Right lobe of liver (tissue), 6 donors: ENCODE measurements at regions not wholly inside any gene's neighbourhood (a gene's known extent, or its start where the extent isn't known, plus 50 kb on each side); places are given as distances from the start of the nearest gene placed in this dataset.

Source experiments
- ATAC-seq, 4 donors: fragments of 200-7000 bp; cut with Tn5 transposase; one replicate each; pipeline ENCODE4 v1.9.1; 2020; ENCODE audit warnings: mild to moderate bottlenecking in 4 of 4, moderate library complexity in 4 of 4
- DNase-seq, 3 donors: peaks; one replicate each; pipeline ENCODE4 v3.0.0-alpha.2; 2020
- H3K27ac ChIP-seq, 3 donors: fragments of 200-600 bp; one replicate each; pipeline ENCODE4 v1.8.0; 2022
- H3K27me3 ChIP-seq, 2 donors: fragments of 200-600 bp; one replicate each; pipeline ENCODE4 v1.8.0; 2022
- H3K36me3 ChIP-seq, 4 donors: fragments of 200-600 bp; sonication (generic) in 1 of 4; one replicate each; pipeline versions ENCODE4 v1.5.1 to v1.8.0; 2017 to 2022; ENCODE audit warnings: control low read depth in 1 of 4
- H3K4me1 ChIP-seq, 4 donors: fragments of 200-600 bp; sonication (generic) in 1 of 4; one replicate each; pipeline versions ENCODE4 v1.5.1 to v1.8.0; 2017 to 2022; ENCODE audit warnings: control low read depth in 1 of 4
- H3K4me3 ChIP-seq, 3 donors: fragments of 200-600 bp; one replicate each; pipeline ENCODE4 v1.8.0; 2022
- H3K9me3 ChIP-seq, 4 donors: fragments of 200-600 bp; sonication (generic) in 1 of 4; one replicate each; pipeline versions ENCODE4 v1.5.1 to v1.8.0; 2017 to 2022; ENCODE audit warnings: control low read depth in 1 of 4
- POLR2A ChIP-seq: fragments of 450-650 bp; IDR thresholded peaks from one replicate; pipeline ENCODE4 v1.6.1; 2017; ENCODE audit warnings: antibody characterized with exemption, mild to moderate bottlenecking
- WGBS: methylation state at CpG from one replicate; pipeline ENCODE4 v1.1.6; 2018; ENCODE audit warnings: low coverage, low lambda C conversion rate; ENCODE audit not compliant: insufficient coverage; ENCODE audit errors: missing lambda C conversion rate; 5-methylcytosine and 5-hydroxymethylcytosine counted together
- intact Hi-C, 2 donors: fragments of 100-400 bp; cut with DNase I; formaldehyde crosslinking; loops; one replicate each; pipeline versions ENCODE4 v1.11.2 to v1.14.1; 2022
- TF ChIP-seq, protein P1 (sequence below), 4 donors: fragments of 200-600 bp in 3 of 4; fragments of 450-650 bp in 1 of 4; IDR thresholded peaks; one replicate each; pipeline versions ENCODE4 v1.5.1 to v1.8.0; 2016 to 2022; ENCODE audit warnings: antibody characterized with exemption in 4 of 4, mild to moderate bottlenecking in 2 of 4
- donor health status: DM: no; HTN: yes; CAD: no.
- donor health status: DM: no; HTN: no; CAD: no.
- donor health status: DM: no; HTN: no; CAD: no.
- donor health status: DM: no; HTN: yes; CAD: no.
- donor health status: DM: no; HTN: yes; CAD: no.

GRCh38 chr6:141415896-141416295 lies 716.8 kb upstream of the GJE1 start:
- no peak for DNase-seq
- intact Hi-C loops: no loop called here
- 35% methylated on average over 2 of the region's 2 CpGs for WGBS
- Histone ChIP-seq H3K27me3 (no peaks in the 10 kb centered on the region), H3K4me1 (no peaks in the 10 kb centered on the region), H3K27ac (no peak overlapping the region), H3K4me3 (no peak overlapping the region), H3K9me3 (no peaks in the 10 kb centered on the region), H3K36me3 (no peaks in the 10 kb centered on the region)
- ATAC-seq: no peak
- no peak for TF ChIP-seq POLR2A
- TF ChIP-seq, protein P1, sequence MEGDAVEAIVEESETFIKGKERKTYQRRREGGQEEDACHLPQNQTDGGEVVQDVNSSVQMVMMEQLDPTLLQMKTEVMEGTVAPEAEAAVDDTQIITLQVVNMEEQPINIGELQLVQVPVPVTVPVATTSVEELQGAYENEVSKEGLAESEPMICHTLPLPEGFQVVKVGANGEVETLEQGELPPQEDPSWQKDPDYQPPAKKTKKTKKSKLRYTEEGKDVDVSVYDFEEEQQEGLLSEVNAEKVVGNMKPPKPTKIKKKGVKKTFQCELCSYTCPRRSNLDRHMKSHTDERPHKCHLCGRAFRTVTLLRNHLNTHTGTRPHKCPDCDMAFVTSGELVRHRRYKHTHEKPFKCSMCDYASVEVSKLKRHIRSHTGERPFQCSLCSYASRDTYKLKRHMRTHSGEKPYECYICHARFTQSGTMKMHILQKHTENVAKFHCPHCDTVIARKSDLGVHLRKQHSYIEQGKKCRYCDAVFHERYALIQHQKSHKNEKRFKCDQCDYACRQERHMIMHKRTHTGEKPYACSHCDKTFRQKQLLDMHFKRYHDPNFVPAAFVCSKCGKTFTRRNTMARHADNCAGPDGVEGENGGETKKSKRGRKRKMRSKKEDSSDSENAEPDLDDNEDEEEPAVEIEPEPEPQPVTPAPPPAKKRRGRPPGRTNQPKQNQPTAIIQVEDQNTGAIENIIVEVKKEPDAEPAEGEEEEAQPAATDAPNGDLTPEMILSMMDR (IDR thresholded peaks at IDR 0.05): no peak

DNA sequence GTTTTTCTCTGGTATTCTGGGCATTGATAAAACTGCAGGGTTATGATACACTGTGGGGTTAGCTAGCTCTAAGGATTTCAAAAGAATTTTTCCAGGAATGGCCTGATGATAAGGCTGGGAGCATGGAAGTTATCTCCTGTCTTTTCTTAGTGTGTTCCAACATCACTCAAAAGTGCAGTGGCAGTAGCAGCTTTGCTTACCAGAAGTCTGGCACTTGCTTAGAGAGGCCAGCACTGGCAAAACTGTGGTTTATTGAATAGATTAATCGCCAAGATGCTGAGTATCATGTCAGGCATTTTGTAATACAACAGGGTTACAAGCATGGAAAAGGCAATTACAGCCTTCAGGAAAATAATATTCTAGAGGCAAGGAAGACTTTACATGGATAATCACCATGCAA lies 719.5 kb upstream of the GJE1 start:
- no peak overlapping the region for H3K4me3 ChIP-seq
- no peaks in the 10 kb centered on the region for H3K9me3 ChIP-seq
- no peak for ATAC-seq
- intact Hi-C loops: no loop called here
- no peaks in the 10 kb centered on the region for H3K4me1 ChIP-seq
- no peaks in the 10 kb centered on the region for H3K36me3 ChIP-seq
- no peak for TF ChIP-seq POLR2A
- TF ChIP-seq, protein P1 (IDR thresholded peaks at IDR 0.05): no peak
- no peaks in the 10 kb centered on the region for H3K27me3 ChIP-seq
- no peak overlapping the region for H3K27ac ChIP-seq
- no peak for DNase-seq
- WGBS: 69% methylated on average over 1 of the region's 1 CpG

DNA sequence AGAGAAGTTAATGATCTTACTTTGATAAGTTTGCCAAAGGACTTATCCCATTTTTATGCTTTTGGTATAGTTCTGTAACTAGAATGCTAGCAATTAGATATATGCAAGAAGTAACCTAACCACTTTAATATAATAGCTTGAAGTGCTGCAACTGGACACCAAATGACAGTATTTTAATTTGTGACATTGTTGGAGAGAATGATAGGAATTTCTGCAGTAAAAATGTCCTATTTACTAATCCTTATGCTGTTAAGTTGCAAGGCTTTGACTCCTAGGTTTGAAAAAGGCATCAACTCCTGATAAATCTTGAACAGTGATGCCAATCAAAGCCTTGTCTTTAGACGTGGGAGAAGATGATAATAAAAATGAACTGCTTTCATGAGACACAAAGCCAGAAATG lies 726.0 kb upstream of the GJE1 start:
- Histone ChIP-seq H3K27me3 (no peaks in the 10 kb centered on the region), H3K27ac (no peak overlapping the region), H3K4me3 (no peak overlapping the region), H3K36me3 (no peaks in the 10 kb centered on the region), H3K9me3 (no peaks in the 10 kb centered on the region), H3K4me1 (no peaks in the 10 kb centered on the region)
- no peak for DNase-seq
- intact Hi-C loops: no loop called here
- no peak for TF ChIP-seq POLR2A
- TF ChIP-seq, protein P1 (IDR thresholded peaks at IDR 0.05): no peak
- ATAC-seq: no peak
- WGBS: 73% methylated on average over 1 of the region's 1 CpG

DNA sequence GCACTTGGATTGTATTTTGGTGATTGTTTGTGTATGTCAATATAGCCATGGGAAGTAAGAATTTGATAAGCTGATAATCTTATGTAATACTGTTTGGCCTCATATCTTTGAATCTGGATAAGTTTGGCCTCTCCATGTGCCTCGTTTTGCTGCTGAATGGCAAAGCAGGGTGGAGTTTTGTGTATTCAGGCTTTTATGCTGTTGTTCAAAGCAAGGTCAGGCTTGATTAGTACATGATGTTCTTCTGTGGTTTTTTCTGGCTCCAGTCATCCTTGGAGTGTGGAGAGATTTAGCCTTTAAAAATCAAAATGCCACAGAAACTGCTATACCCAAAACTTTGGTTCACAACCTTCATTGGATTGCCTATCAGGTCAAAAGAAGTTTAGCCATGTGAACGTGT lies 728.9 kb upstream of the GJE1 start:
- ATAC-seq: no peak
- Histone ChIP-seq H3K4me3 (no peak overlapping the region), H3K4me1 (no peaks in the 10 kb centered on the region), H3K27me3 (no peaks in the 10 kb centered on the region), H3K27ac (no peak overlapping the region), H3K9me3 (no peaks in the 10 kb centered on the region), H3K36me3 (no peaks in the 10 kb centered on the region)
- TF ChIP-seq, protein P1 (IDR thresholded peaks at IDR 0.05): no peak
- no peak for TF ChIP-seq POLR2A
- intact Hi-C loops: no loop called here
- no peak for DNase-seq
- WGBS: 37% methylated on average over 2 of the region's 2 CpGs

DNA sequence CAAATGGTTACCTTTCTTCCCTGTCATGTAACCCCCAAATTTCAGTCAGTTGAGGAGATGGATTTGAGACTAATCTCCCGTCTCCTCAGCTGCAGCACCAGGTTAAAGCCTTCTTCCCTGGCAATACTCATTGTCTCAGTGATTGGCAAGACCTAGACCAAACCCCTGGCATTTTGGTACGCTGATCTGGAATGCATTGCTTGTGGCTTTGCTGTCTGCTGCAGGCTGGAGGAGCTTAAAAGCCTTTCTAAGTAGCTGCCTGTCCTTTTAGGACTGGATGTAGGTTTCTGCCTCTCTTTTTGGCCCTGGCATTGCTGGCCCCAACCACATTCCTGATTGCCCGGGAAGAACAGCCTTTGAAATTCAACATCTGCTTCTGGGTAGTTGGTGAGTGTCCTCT lies 729.6 kb upstream of the GJE1 start:
- Histone ChIP-seq H3K9me3 (no peaks in the 10 kb centered on the region), H3K36me3 (no peaks in the 10 kb centered on the region), H3K4me1 (no peaks in the 10 kb centered on the region), H3K4me3 (no peak overlapping the region), H3K27ac (no peak overlapping the region), H3K27me3 (no peaks in the 10 kb centered on the region)
- DNase-seq (no peak), ATAC-seq (no peak)
- WGBS: 92% methylated on average over 2 of the region's 3 CpGs
- no peak for TF ChIP-seq POLR2A
- TF ChIP-seq, protein P1 (IDR thresholded peaks at IDR 0.05): no peak
- intact Hi-C loops: no loop called here
